Natural killer cell (primary cell): ENCODE measurements at regions not wholly inside any gene's neighbourhood (a gene's known extent, or its start where the extent isn't known, plus 50 kb on each side); places are given as distances from the start of the nearest gene placed in this dataset.

Experiments used
- ATAC-seq, 3 donors: fragments of 150-1000 bp in 2 of 3; fragments of 200-7000 bp in 1 of 3; cut with Tn5 transposase; 1 replicate in 1 of 3; 2 replicates in 2 of 3; pipeline ENCODE4 v1.10.0; 2021; ENCODE audit warnings: mild to moderate bottlenecking in 2 of 3, moderate library complexity in 2 of 3
- DNase-seq, 2 donors: peaks; one replicate each; pipeline versions ENCODE4 v3.0.0 to v3.0.0-alpha.2; 2013 to 2021; ENCODE audit warnings: mixed read lengths in 1 of 2
- H3K27ac ChIP-seq: one replicate; pipeline ENCODE4 v1.5.1; 2013; ENCODE audit warnings: mild to moderate bottlenecking, low read length
- H3K27me3 ChIP-seq: one replicate; pipeline ENCODE4 v1.6.1; 2013; ENCODE audit warnings: low read length; ENCODE audit not compliant: control insufficient read depth, insufficient read depth
- H3K36me3 ChIP-seq: one replicate; pipeline ENCODE4 v1.6.1; 2013; ENCODE audit warnings: low read length; ENCODE audit not compliant: control insufficient read depth, insufficient read depth
- H3K4me1 ChIP-seq: one replicate; pipeline ENCODE4 v1.6.1; 2013; ENCODE audit warnings: low read length; ENCODE audit not compliant: control insufficient read depth, insufficient read depth
- H3K4me3 ChIP-seq: one replicate; pipeline ENCODE4 v1.5.1; 2013; ENCODE audit warnings: low read length
- H3K9me3 ChIP-seq: one replicate; pipeline ENCODE4 v1.6.1; 2013; ENCODE audit warnings: low read length; ENCODE audit not compliant: control insufficient read depth, insufficient read depth
- H3K27ac Mint-ChIP-seq, 2 donors: one replicate each; pipeline ENCODE4 v1.8.0; 2022; ENCODE audit warnings: mild to moderate bottlenecking in 2 of 2, mixed read lengths in 2 of 2, moderate library complexity in 1 of 2
- H3K27me3 Mint-ChIP-seq, 2 donors: one replicate each; pipeline ENCODE4 v1.8.0; 2022; ENCODE audit warnings: low read depth in 2 of 2, mixed read lengths in 2 of 2
- H3K36me3 Mint-ChIP-seq: one replicate; pipeline ENCODE4 v1.8.0; 2022; ENCODE audit warnings: mixed read lengths
- H3K4me1 Mint-ChIP-seq, 2 donors: one replicate each; pipeline ENCODE4 v1.8.0; 2022; ENCODE audit warnings: mixed read lengths in 2 of 2
- H3K4me3 Mint-ChIP-seq: one replicate; pipeline ENCODE4 v1.8.0; 2022; ENCODE audit warnings: mild to moderate bottlenecking, moderate library complexity, mixed read lengths
- H3K9me3 Mint-ChIP-seq, 2 donors: one replicate each; pipeline ENCODE4 v1.8.0; 2022; ENCODE audit warnings: mixed read lengths in 2 of 2
- CTCF ChIP-seq: fragments of 200-600 bp; IDR thresholded peaks from one replicate; pipeline ENCODE4 v1.8.0; 2022; ENCODE audit warnings: antibody characterized with exemption
- WGBS: methylation state at CpG from one replicate; pipeline ENCODE4 v1.1.7; 2013; ENCODE audit warnings: missing lambda C conversion rate; ENCODE audit not compliant: insufficient coverage; 5-methylcytosine and 5-hydroxymethylcytosine counted together
- intact Hi-C: fragments of 100-400 bp; cut with micrococcal nuclease; formaldehyde crosslinking; loops from one replicate; pipeline ENCODE4 v1.14.2; 2022

GRCh38 chr14:42965512-42965911 lies 1358.8 kb downstream of the LRFN5 start:
- no peaks in the 10 kb centered on the region for H3K27me3 Mint-ChIP-seq
- Histone ChIP-seq H3K4me3 (no peak overlapping the region), H3K27ac (no peak overlapping the region), H3K9me3 (no peaks in the 10 kb centered on the region), H3K4me1 (no peaks in the 10 kb centered on the region), H3K27me3 (no peaks in the 10 kb centered on the region), H3K36me3 (no peaks in the 10 kb centered on the region)
- ATAC-seq (no peak), DNase-seq (no peak)
- H3K27ac Mint-ChIP-seq: no peak overlapping the region
- H3K9me3 Mint-ChIP-seq: peaks cover 13 to 14% of the 10 kb centered on the region in 2 donors
- no peaks in the 10 kb centered on the region for H3K4me1 Mint-ChIP-seq
- WGBS: 69% methylated on average over 2 of the region's 4 CpGs
- no peak overlapping the region for H3K4me3 Mint-ChIP-seq
- TF ChIP-seq CTCF: no peak
- no peaks in the 10 kb centered on the region for H3K36me3 Mint-ChIP-seq
- intact Hi-C loops: no loop called here

- Histone ChIP-seq H3K27ac (no peak overlapping the region), H3K9me3 (no peaks in the 10 kb centered on the region), H3K36me3 (no peaks in the 10 kb centered on the region), H3K4me3 (no peak overlapping the region), H3K27me3 (no peaks in the 10 kb centered on the region), H3K4me1 (no peaks in the 10 kb centered on the region)
- ATAC-seq (no peak), DNase-seq (no peak)
- no peak for TF ChIP-seq CTCF
- 71% methylated on average over 3 of the region's 3 CpGs for WGBS
- Mint-ChIP-seq H3K36me3 (no peaks in the 10 kb centered on the region), H3K4me1 (no peaks in the 10 kb centered on the region), H3K27me3 (no peaks in the 10 kb centered on the region), H3K9me3 (peaks cover 13 to 15% of the 10 kb centered on the region in 2 donors), H3K27ac (no peak overlapping the region), H3K4me3 (no peak overlapping the region)
- intact Hi-C loops: no loop called here
Observed at GRCh38 chr14:42961509-42961908, 1354.8 kb downstream of the LRFN5 start.

GRCh38 chr14:42950363-42950762 lies 1343.7 kb downstream of the LRFN5 start:
- Mint-ChIP-seq H3K9me3 (peaks cover 14% of the 10 kb centered on the region in 2 donors), H3K4me3 (no peak overlapping the region), H3K4me1 (no peaks in the 10 kb centered on the region), H3K36me3 (peaks cover 24% of the 10 kb centered on the region), H3K27me3 (no peaks in the 10 kb centered on the region), H3K27ac (no peak overlapping the region)
- H3K9me3 ChIP-seq: no peaks in the 10 kb centered on the region
- ATAC-seq (no peak), DNase-seq (no peak)
- TF ChIP-seq CTCF: no peak
- H3K27ac ChIP-seq: no peak overlapping the region
- no peaks in the 10 kb centered on the region for H3K4me1 ChIP-seq
- intact Hi-C loops: no loop called here
- H3K4me3 ChIP-seq: no peak overlapping the region
- 76% methylated on average over 4 of the region's 6 CpGs for WGBS
- no peaks in the 10 kb centered on the region for H3K36me3 ChIP-seq
- H3K27me3 ChIP-seq: no peaks in the 10 kb centered on the region

GRCh38 chr14:42947991-42948390 lies 1341.3 kb downstream of the LRFN5 start:
- Mint-ChIP-seq H3K36me3 (peaks cover 24% of the 10 kb centered on the region), H3K9me3 (peaks cover 12 to 18% of the 10 kb centered on the region in 2 donors), H3K4me3 (no peak overlapping the region), H3K27ac (no peak overlapping the region), H3K27me3 (no peaks in the 10 kb centered on the region), H3K4me1 (no peaks in the 10 kb centered on the region)
- no peak for TF ChIP-seq CTCF
- intact Hi-C loops: no loop called here
- H3K27me3 ChIP-seq: no peaks in the 10 kb centered on the region
- H3K36me3 ChIP-seq: no peaks in the 10 kb centered on the region
- ATAC-seq: no peak
- H3K27ac ChIP-seq: no peak overlapping the region
- no peak overlapping the region for H3K4me3 ChIP-seq
- no peaks in the 10 kb centered on the region for H3K9me3 ChIP-seq
- no peaks in the 10 kb centered on the region for H3K4me1 ChIP-seq
- DNase-seq: no peak
